Common myeloid progenitor, CD34-positive (primary cell): ENCODE measurements at regions not wholly inside any gene's neighbourhood (a gene's known extent, or its start where the extent isn't known, plus 50 kb on each side); places are given as distances from the start of the nearest gene placed in this dataset.

Experiments
- CTCF ChIA-PET: fragments of 350-600 bp; sonication (Branson Sonifier 250); formaldehyde crosslinking; loops from one replicate; lab custom pipeline; 2021; ENCODE audit warnings: antibody characterized with exemption; lab: Charles Lee
- POLR2A ChIA-PET: fragments of 350-600 bp; sonication (Branson Sonifier 250); formaldehyde crosslinking; loops from one replicate; lab custom pipeline; 2021; ENCODE audit warnings: antibody characterized with exemption; lab: Charles Lee
- DNase-seq, 3 donors: peaks; one replicate each; pipeline versions ENCODE4 v3.0.0 to v3.0.0-alpha.2; 2013
- H3K27ac ChIP-seq, 2 experiments: 1 replicate in 1 of 2; 2 replicates in 1 of 2; pipeline ENCODE4 v1.7.0; 2013; ENCODE audit warnings: inconsistent platforms in 2 of 2, low read length in 2 of 2, mild to moderate bottlenecking in 2 of 2, low read depth in 1 of 2, moderate library complexity in 1 of 2; ENCODE audit not compliant: severe bottlenecking in 2 of 2, insufficient read depth in 1 of 2, poor library complexity in 1 of 2
- H3K27me3 ChIP-seq, 5 experiments: replicated peaks in 2 of 5; 1 replicate in 3 of 5; 2 replicates in 2 of 5; pipeline versions ENCODE4 v1.6.1 to v1.7.0; 2013; ENCODE audit warnings: low read length in 4 of 5, mild to moderate bottlenecking in 2 of 5, moderate library complexity in 2 of 5, inconsistent platforms in 1 of 5; ENCODE audit not compliant: insufficient read depth in 5 of 5, control insufficient read depth in 4 of 5
- H3K36me3 ChIP-seq, 4 experiments: 1 replicate in 2 of 4; 2 replicates in 2 of 4; pipeline versions ENCODE4 v1.6.1 to v1.7.0; 2013; ENCODE audit warnings: low read length in 3 of 4, control low read depth in 1 of 4, mild to moderate bottlenecking in 1 of 4; ENCODE audit not compliant: control insufficient read depth in 4 of 4, insufficient read depth in 4 of 4
- H3K4me1 ChIP-seq, 4 experiments: 1 replicate in 3 of 4; 2 replicates in 1 of 4; pipeline versions ENCODE4 v1.6.1 to v1.7.1; 2013; ENCODE audit warnings: low read length in 3 of 4, mild to moderate bottlenecking in 3 of 4, control low read depth in 1 of 4, inconsistent platforms in 1 of 4, moderate library complexity in 1 of 4; ENCODE audit not compliant: control insufficient read depth in 4 of 4, insufficient read depth in 4 of 4; ENCODE audit errors: control extremely low read depth in 1 of 4
- H3K4me3 ChIP-seq, 7 experiments: 1 replicate in 4 of 7; 2 replicates in 3 of 7; pipeline versions ENCODE4 v1.5.1 to v1.7.0; 2013; ENCODE audit warnings: mild to moderate bottlenecking in 7 of 7, low read length in 6 of 7, moderate library complexity in 6 of 7, inconsistent platforms in 2 of 7, low read depth in 2 of 7, control low read depth in 1 of 7; ENCODE audit not compliant: insufficient read depth in 4 of 7, control insufficient read depth in 1 of 7; ENCODE audit errors: extremely low read depth in 1 of 7
- H3K9me3 ChIP-seq, 5 experiments: 1 replicate in 4 of 5; 2 replicates in 1 of 5; pipeline versions ENCODE4 v1.6.1 to v1.7.1; 2013; ENCODE audit warnings: low read length in 4 of 5, mild to moderate bottlenecking in 2 of 5, inconsistent platforms in 1 of 5, low read depth in 1 of 5, moderate library complexity in 1 of 5; ENCODE audit not compliant: control insufficient read depth in 4 of 5, insufficient read depth in 2 of 5; ENCODE audit errors: control extremely low read depth in 1 of 5
- WGBS: methylation state at CpG from one replicate; pipeline ENCODE4 v1.1.5; 2013; ENCODE audit not compliant: insufficient coverage; 5-methylcytosine and 5-hydroxymethylcytosine counted together

GRCh38 chr18:60506682-60507081 lies 134.1 kb upstream of the MC4R start:
- 86% methylated on average over 3 of the region's 4 CpGs for WGBS
- CTCF ChIA-PET, result no interaction called here
- H3K9me3 ChIP-seq, result no peaks in the 10 kb centered on the region
- no peak for DNase-seq
- no peaks in the 10 kb centered on the region for H3K4me1 ChIP-seq
- H3K27me3 ChIP-seq, result no peaks in the 10 kb centered on the region
- H3K36me3 ChIP-seq, result no peaks in the 10 kb centered on the region
- POLR2A ChIA-PET, result no interaction called here
- H3K4me3 ChIP-seq, result no peak overlapping the region
- no peak overlapping the region for H3K27ac ChIP-seq

GRCh38 chr18:60508108-60508507 lies 135.5 kb upstream of the MC4R start:
- Histone ChIP-seq H3K4me3 (no peak overlapping the region), H3K36me3 (no peaks in the 10 kb centered on the region), H3K27me3 (no peaks in the 10 kb centered on the region), H3K9me3 (no peaks in the 10 kb centered on the region), H3K27ac (no peak overlapping the region), H3K4me1 (no peaks in the 10 kb centered on the region)
- WGBS, result 100% methylated on average over 1 of the region's 2 CpGs
- ChIA-PET POLR2A (no interaction called here), CTCF (no interaction called here)
- no peak for DNase-seq

GRCh38 chr18:60534538-60534937 lies 162.0 kb upstream of the MC4R start:
- Histone ChIP-seq H3K4me3 (no peak overlapping the region), H3K27ac (no peak overlapping the region), H3K27me3 (no peaks in the 10 kb centered on the region), H3K4me1 (peaks cover 0 to 3% (median 0%) of the 10 kb centered on the region in 4 experiments), H3K36me3 (no peaks in the 10 kb centered on the region), H3K9me3 (peaks cover 0 to 1% (median 0%) of the 10 kb centered on the region in 5 experiments)
- no peak for DNase-seq
- 100% methylated on average over 1 of the region's 1 CpG for WGBS
- CTCF ChIA-PET, result interaction anchor here (0.8 kb wide), 1 partner anchor 691 kb away, joined by 3 read pairs; no protein-coding TSS in a partner anchor
- POLR2A ChIA-PET, result no interaction called here

- peaks cover 0 to 1% (median 0%) of the 10 kb centered on the region in 5 experiments for H3K9me3 ChIP-seq
- ChIA-PET CTCF (interaction anchor here (1.3 to 1.6 kb wide), 3 partner anchors 19 to 548 kb away, joined by 3 read pairs; no protein-coding TSS in a partner anchor), POLR2A (no interaction called here)
- H3K36me3 ChIP-seq, result no peaks in the 10 kb centered on the region
- H3K27ac ChIP-seq, result no peak overlapping the region
- H3K4me1 ChIP-seq, result peaks cover 0 to 3% (median 0%) of the 10 kb centered on the region in 4 experiments
- WGBS, result no CpG with 5 or more reads among the region's 1 CpG
- peak in 2 of 3 donors; percentile 3 to 20 for DNase-seq
- H3K4me3 ChIP-seq, result no peak overlapping the region
- H3K27me3 ChIP-seq, result no peaks in the 10 kb centered on the region
These were observed 164.5 kb upstream of the MC4R start for GRCh38 chr18:60537074-60537473.

GRCh38 chr18:60538891-60539290 lies 166.3 kb upstream of the MC4R start:
- ChIA-PET POLR2A (interaction anchor here (0.5 kb wide), 1 partner anchor 40 kb away, joined by 3 read pairs; no protein-coding TSS in a partner anchor), CTCF (interaction anchor here (0.7 kb wide), 1 partner anchor 11 kb away, joined by 3 read pairs; no protein-coding TSS in a partner anchor)
- 97% methylated on average over 2 of the region's 2 CpGs for WGBS
- H3K9me3 ChIP-seq, result peaks cover 0 to under 1% (median 0%) of the 10 kb centered on the region in 5 experiments
- H3K36me3 ChIP-seq, result no peaks in the 10 kb centered on the region
- no peak overlapping the region for H3K4me3 ChIP-seq
- H3K27ac ChIP-seq, result no peak overlapping the region
- peaks cover 0 to 3% (median 0%) of the 10 kb centered on the region in 4 experiments for H3K4me1 ChIP-seq
- no peak for DNase-seq
- H3K27me3 ChIP-seq, result no peaks in the 10 kb centered on the region

- no peak for DNase-seq
- H3K9me3 ChIP-seq, result no peaks in the 10 kb centered on the region
These were observed 169.1 kb upstream of the MC4R start for GRCh38 chr18:60541661-60542060.

GRCh38 chr18:60543646-60544045 lies 171.1 kb upstream of the MC4R start:
- H3K27me3 ChIP-seq, result no peaks in the 10 kb centered on the region
- ChIA-PET CTCF (no interaction called here), POLR2A (no interaction called here)
- no peaks in the 10 kb centered on the region for H3K9me3 ChIP-seq
- DNase-seq, result no peak
- no peaks in the 10 kb centered on the region for H3K36me3 ChIP-seq
- H3K27ac ChIP-seq, result no peak overlapping the region
- no peak overlapping the region for H3K4me3 ChIP-seq
- no CpG with 5 or more reads among the region's 2 CpGs for WGBS
- no peaks in the 10 kb centered on the region for H3K4me1 ChIP-seq

More at GRCh38 chr18:60541661-60542060, 169.1 kb upstream of the MC4R start:
- Histone ChIP-seq H3K27me3 (no peaks in the 10 kb centered on the region), H3K4me1 (peaks cover 0 to 3% (median 0%) of the 10 kb centered on the region in 4 experiments), H3K36me3 (no peaks in the 10 kb centered on the region), H3K27ac (no peak overlapping the region), H3K4me3 (no peak overlapping the region)
- ChIA-PET CTCF (no interaction called here), POLR2A (no interaction called here)
